Loucy (cell line): ENCODE measurements at regions not wholly inside any gene's neighbourhood (a gene's known extent, or its start where the extent isn't known, plus 50 kb on each side); places are given as distances from the start of the nearest gene placed in this dataset.

Source experiments
- H2AFZ ChIP-seq: fragments of 200-600 bp; sonication (generic); 2 replicates; pipeline ENCODE4 v1.6.0; 2016; ENCODE audit warnings: antibody characterized with exemption, mild to moderate bottlenecking, low read length, moderate library complexity
- H3F3A ChIP-seq: fragments of 200-600 bp; 2 replicates; pipeline ENCODE4 v1.6.0; 2016; ENCODE audit warnings: antibody characterized with exemption, low read depth, mild to moderate bottlenecking
- H3K27me3 ChIP-seq: fragments of 200-600 bp; sonication (generic); 2 replicates; pipeline ENCODE4 v1.6.1; 2014; ENCODE audit warnings: low read length, mild to moderate bottlenecking; ENCODE audit not compliant: insufficient read depth, poor library complexity, severe bottlenecking
- H3K36me3 ChIP-seq: fragments of 200-600 bp; sonication (generic); 2 replicates; pipeline ENCODE4 v1.6.1; 2016; ENCODE audit warnings: low read length; ENCODE audit not compliant: insufficient read depth
- H3K4me1 ChIP-seq: fragments of 200-600 bp; sonication (generic); 2 replicates; pipeline ENCODE4 v1.5.1; 2014; ENCODE audit warnings: low read length, mild to moderate bottlenecking; ENCODE audit not compliant: insufficient read depth, poor library complexity, severe bottlenecking
- H3K4me2 ChIP-seq: fragments of 200-600 bp; sonication (generic); 2 replicates; pipeline ENCODE4 v1.6.0; 2014; ENCODE audit warnings: antibody characterized with exemption, low read length, low read depth, mild to moderate bottlenecking; ENCODE audit not compliant: poor library complexity, severe bottlenecking
- H3K4me3 ChIP-seq: fragments of 200-600 bp; sonication (generic); 2 replicates; pipeline ENCODE4 v1.5.1; 2014; ENCODE audit warnings: low read length, mild to moderate bottlenecking, mixed read lengths; ENCODE audit not compliant: poor library complexity, severe bottlenecking
- H3K79me2 ChIP-seq: fragments of 200-600 bp; sonication (generic); 2 replicates; pipeline ENCODE4 v1.6.1; 2014; ENCODE audit warnings: low read length; ENCODE audit not compliant: insufficient read depth
- H3K9ac ChIP-seq: fragments of 200-600 bp; sonication (generic); 2 replicates; pipeline ENCODE4 v1.6.0; 2014; ENCODE audit warnings: mild to moderate bottlenecking, low read depth, low read length, moderate library complexity; ENCODE audit not compliant: poor library complexity, severe bottlenecking
- H3K9me2 ChIP-seq: fragments of 200-600 bp; sonication (generic); replicated peaks from 2 replicates; pipeline ENCODE4 v1.6.1; 2016; ENCODE audit warnings: low read depth, low read length, mixed read lengths
- H3K9me3 ChIP-seq: fragments of 200-600 bp; sonication (generic); 2 replicates; pipeline ENCODE4 v1.6.1; 2014; ENCODE audit warnings: mild to moderate bottlenecking, antibody characterized with exemption, low read length, low read depth; ENCODE audit not compliant: insufficient read depth
- H4K20me1 ChIP-seq: fragments of 200-600 bp; sonication (generic); 2 replicates; pipeline ENCODE4 v1.6.0; 2014; ENCODE audit warnings: antibody characterized with exemption, low read length, mild to moderate bottlenecking; ENCODE audit not compliant: insufficient read depth, poor library complexity, severe bottlenecking
- EZH2phosphoT487 ChIP-seq: fragments of 200-600 bp; IDR thresholded peaks from 2 replicates; pipeline ENCODE4 v1.6.1; 2018; ENCODE audit warnings: antibody characterized with exemption, mild to moderate bottlenecking, moderate library complexity, borderline replicate concordance
- TF ChIP-seq, protein P1 (sequence below): fragments of 200-600 bp; sonication (generic); conservative IDR thresholded peaks from 2 replicates; pipeline ENCODE4 v1.5.1; 2014; ENCODE audit warnings: mild to moderate bottlenecking, antibody characterized with exemption, low read length

DNA sequence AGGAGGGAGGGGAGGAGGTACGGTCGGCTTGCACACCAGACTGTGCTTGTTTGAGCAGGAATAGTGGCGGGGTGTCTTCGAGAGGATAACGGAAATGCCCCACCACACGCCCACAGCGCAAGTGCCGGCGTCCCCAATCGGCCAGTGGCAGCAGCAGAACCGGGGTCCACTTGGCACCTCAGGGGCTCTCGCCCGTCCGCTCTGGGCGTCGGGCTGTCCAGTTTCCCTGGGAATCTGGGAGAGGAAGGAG is 53.7 kb downstream of the CCDC54 start:
- no peaks in the 10 kb centered on the region for H3K79me2 ChIP-seq
- no peaks in the 10 kb centered on the region for H4K20me1 ChIP-seq
- no peaks in the 10 kb centered on the region for H3K9me3 ChIP-seq
- H3K27me3 ChIP-seq = no peaks in the 10 kb centered on the region
- peak overlapping the region; percentile 83 for H3K9ac ChIP-seq
- no peaks in the 10 kb centered on the region for H3K36me3 ChIP-seq
- TF ChIP-seq, protein P1, sequence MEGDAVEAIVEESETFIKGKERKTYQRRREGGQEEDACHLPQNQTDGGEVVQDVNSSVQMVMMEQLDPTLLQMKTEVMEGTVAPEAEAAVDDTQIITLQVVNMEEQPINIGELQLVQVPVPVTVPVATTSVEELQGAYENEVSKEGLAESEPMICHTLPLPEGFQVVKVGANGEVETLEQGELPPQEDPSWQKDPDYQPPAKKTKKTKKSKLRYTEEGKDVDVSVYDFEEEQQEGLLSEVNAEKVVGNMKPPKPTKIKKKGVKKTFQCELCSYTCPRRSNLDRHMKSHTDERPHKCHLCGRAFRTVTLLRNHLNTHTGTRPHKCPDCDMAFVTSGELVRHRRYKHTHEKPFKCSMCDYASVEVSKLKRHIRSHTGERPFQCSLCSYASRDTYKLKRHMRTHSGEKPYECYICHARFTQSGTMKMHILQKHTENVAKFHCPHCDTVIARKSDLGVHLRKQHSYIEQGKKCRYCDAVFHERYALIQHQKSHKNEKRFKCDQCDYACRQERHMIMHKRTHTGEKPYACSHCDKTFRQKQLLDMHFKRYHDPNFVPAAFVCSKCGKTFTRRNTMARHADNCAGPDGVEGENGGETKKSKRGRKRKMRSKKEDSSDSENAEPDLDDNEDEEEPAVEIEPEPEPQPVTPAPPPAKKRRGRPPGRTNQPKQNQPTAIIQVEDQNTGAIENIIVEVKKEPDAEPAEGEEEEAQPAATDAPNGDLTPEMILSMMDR = no peak
- TF ChIP-seq EZH2phosphoT487 = no peak
- H3K4me2 ChIP-seq = peak overlapping the region; percentile 86
- no peaks in the 10 kb centered on the region for H3F3A ChIP-seq
- H2AFZ ChIP-seq = peak overlapping the region; percentile 93
- H3K4me1 ChIP-seq = peaks cover 9% of the 10 kb centered on the region
- H3K9me2 ChIP-seq = no peaks in the 10 kb centered on the region
- H3K4me3 ChIP-seq = peak overlapping the region; percentile 83

DNA sequence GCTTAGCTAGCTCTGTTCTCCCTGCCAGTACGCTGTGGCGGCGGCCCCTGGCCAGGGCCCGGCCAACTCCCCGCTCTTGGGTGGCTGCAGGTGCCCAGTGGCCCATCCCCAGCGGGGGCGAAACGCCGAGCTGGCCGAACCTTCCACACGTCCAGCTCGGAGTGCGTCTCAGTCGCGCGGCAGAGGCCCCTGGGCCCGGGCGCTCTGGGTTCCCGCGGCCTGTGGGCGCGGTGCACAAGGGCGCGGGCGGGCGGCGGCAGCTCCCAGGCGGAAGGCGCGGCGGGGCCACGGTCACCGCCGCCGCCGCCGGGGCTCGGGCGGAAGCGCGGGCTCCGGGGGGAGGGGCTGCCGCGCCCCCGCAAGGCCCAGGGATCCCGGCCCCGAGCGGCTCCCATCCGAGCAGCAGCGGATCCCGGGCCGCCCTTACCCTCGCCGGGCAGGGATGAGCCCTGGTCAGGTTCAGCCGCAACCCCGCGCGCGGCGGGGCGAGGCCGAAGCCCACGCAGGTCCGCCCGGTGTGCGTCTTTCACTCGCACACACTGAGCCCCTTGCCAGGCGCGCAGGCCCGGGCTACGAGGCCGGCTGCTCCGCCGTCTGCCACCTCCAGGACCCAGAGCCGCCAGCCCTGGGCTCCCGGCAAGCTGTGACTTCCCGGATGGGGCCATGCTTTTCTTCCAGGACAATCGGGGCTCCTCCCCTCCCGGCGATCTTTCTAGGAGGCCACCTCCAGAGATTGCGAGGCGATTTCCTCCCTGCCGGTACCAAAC is 54.2 kb downstream of the CCDC54 start:
- H3K9me3 ChIP-seq = no peaks in the 10 kb centered on the region
- TF ChIP-seq, protein P1 = no peak
- TF ChIP-seq EZH2phosphoT487 = no peak
- H2AFZ ChIP-seq = peak overlapping the region; percentile 93
- no peaks in the 10 kb centered on the region for H3K9me2 ChIP-seq
- no peaks in the 10 kb centered on the region for H3K79me2 ChIP-seq
- H3K4me2 ChIP-seq = peak overlapping the region; percentile 86
- H3K4me1 ChIP-seq = peaks cover 9% of the 10 kb centered on the region
- H3F3A ChIP-seq = no peaks in the 10 kb centered on the region
- H3K9ac ChIP-seq = peak overlapping the region; percentile 83
- no peaks in the 10 kb centered on the region for H4K20me1 ChIP-seq
- peak overlapping the region; percentile 83 for H3K4me3 ChIP-seq
- no peaks in the 10 kb centered on the region for H3K27me3 ChIP-seq
- H3K36me3 ChIP-seq = no peaks in the 10 kb centered on the region

- Histone ChIP-seq H3K9ac (peak overlapping the region; percentile 83), H4K20me1 (no peaks in the 10 kb centered on the region), H3K4me3 (peak overlapping the region; percentile 83), H3K9me3 (no peaks in the 10 kb centered on the region), H3K4me2 (peak overlapping the region; percentile 70), H3K4me1 (peaks cover 9% of the 10 kb centered on the region), H3K36me3 (no peaks in the 10 kb centered on the region), H3F3A (no peaks in the 10 kb centered on the region), H3K9me2 (no peaks in the 10 kb centered on the region), H3K27me3 (no peaks in the 10 kb centered on the region), H3K79me2 (no peaks in the 10 kb centered on the region), H2AFZ (peak overlapping the region; percentile 90)
- no peak for TF ChIP-seq EZH2phosphoT487
- TF ChIP-seq, protein P1 = no peak
These were observed 54.8 kb downstream of the CCDC54 start for GRCh38 chr3:107432013-107432515.
